Left ventricle myocardium inferior (tissue), 1 donor: ENCODE measurements at regions not wholly inside any gene's neighbourhood (a gene's known extent, or its start where the extent isn't known, plus 50 kb on each side); places are given as distances from the start of the nearest gene placed in this dataset.

Source experiments
- DNase-seq: peaks from one replicate; pipeline ENCODE4 v3.0.0-alpha.2; 2020
- H3K27ac ChIP-seq: fragments of 200-600 bp; replicated peaks from 2 replicates; pipeline ENCODE4 v1.8.0; 2021
- H3K27me3 ChIP-seq: fragments of 200-600 bp; 2 replicates; pipeline ENCODE4 v1.8.0; 2021; ENCODE audit warnings: low read depth
- H3K36me3 ChIP-seq: fragments of 200-600 bp; 2 replicates; pipeline ENCODE4 v1.8.0; 2021
- H3K4me1 ChIP-seq: fragments of 200-600 bp; 2 replicates; pipeline ENCODE4 v1.8.0; 2021
- H3K4me3 ChIP-seq: fragments of 200-600 bp; 2 replicates; pipeline ENCODE4 v1.8.0; 2021; ENCODE audit warnings: mild to moderate bottlenecking, moderate library complexity
- H3K9me3 ChIP-seq: fragments of 200-600 bp; replicated peaks from 2 replicates; pipeline ENCODE4 v1.8.0; 2021
- CTCF ChIP-seq: fragments of 200-600 bp; IDR thresholded peaks from 2 replicates; pipeline ENCODE4 v1.8.0; 2021; ENCODE audit warnings: antibody characterized with exemption, mild to moderate bottlenecking, borderline replicate concordance
- intact Hi-C: fragments of 100-400 bp; cut with micrococcal nuclease; formaldehyde crosslinking; loops from one replicate; pipeline ENCODE4 v1.11.0; 2022
- donor health status: DM: no; HTN: yes; CAD: no; lungs with severe emphysema.

GRCh38 chr11:80911666-80912065 is 1470.8 kb upstream of the TENM4 start:
- Histone ChIP-seq H3K4me3 (no peak overlapping the region), H3K27me3 (no peaks in the 10 kb centered on the region), H3K36me3 (no peaks in the 10 kb centered on the region), H3K27ac (no peak overlapping the region), H3K9me3 (no peaks in the 10 kb centered on the region), H3K4me1 (no peaks in the 10 kb centered on the region)
- no peak for TF ChIP-seq CTCF
- intact Hi-C loops: no loop called here
- no peak for DNase-seq

GRCh38 chr11:80900265-80900664 is 1459.4 kb upstream of the TENM4 start:
- Histone ChIP-seq H3K4me3 (no peak overlapping the region), H3K27ac (no peak overlapping the region), H3K9me3 (no peaks in the 10 kb centered on the region), H3K27me3 (no peaks in the 10 kb centered on the region), H3K36me3 (no peaks in the 10 kb centered on the region), H3K4me1 (peaks cover 3% of the 10 kb centered on the region)
- intact Hi-C loops: no loop called here
- no peak for DNase-seq
- TF ChIP-seq CTCF: no peak

- intact Hi-C loops: no loop called here
- H3K36me3 ChIP-seq: no peaks in the 10 kb centered on the region
These were observed 1458.6 kb upstream of the TENM4 start for GRCh38 chr11:80899381-80899780.

GRCh38 chr11:80898910-80899309 is 1458.1 kb upstream of the TENM4 start:
- H3K9me3 ChIP-seq: no peaks in the 10 kb centered on the region
- H3K36me3 ChIP-seq: no peaks in the 10 kb centered on the region
- no peak overlapping the region for H3K27ac ChIP-seq
- intact Hi-C loops: no loop called here
- no peak overlapping the region for H3K4me3 ChIP-seq
- DNase-seq: no peak
- no peak for TF ChIP-seq CTCF
- peaks cover 3% of the 10 kb centered on the region for H3K4me1 ChIP-seq
- no peaks in the 10 kb centered on the region for H3K27me3 ChIP-seq

More at GRCh38 chr11:80899381-80899780, 1458.6 kb upstream of the TENM4 start:
- Histone ChIP-seq H3K27me3 (no peaks in the 10 kb centered on the region), H3K4me3 (no peak overlapping the region), H3K27ac (no peak overlapping the region), H3K4me1 (peaks cover 3% of the 10 kb centered on the region), H3K9me3 (no peaks in the 10 kb centered on the region)
- DNase-seq: no peak
- TF ChIP-seq CTCF: no peak

GRCh38 chr11:80886684-80887083 is 1445.9 kb upstream of the TENM4 start:
- Histone ChIP-seq H3K36me3 (no peaks in the 10 kb centered on the region), H3K9me3 (no peaks in the 10 kb centered on the region), H3K4me1 (no peaks in the 10 kb centered on the region), H3K27ac (no peak overlapping the region), H3K4me3 (no peak overlapping the region), H3K27me3 (no peaks in the 10 kb centered on the region)
- TF ChIP-seq CTCF: no peak
- DNase-seq: no peak
- intact Hi-C loops: no loop called here
